Parathyroid adenoma (tissue), 2 donors: ENCODE measurements at regions not wholly inside any gene's neighbourhood (a gene's known extent, or its start where the extent isn't known, plus 50 kb on each side); places are given as distances from the start of the nearest gene placed in this dataset.

Experiments
- H2AFZ ChIP-seq: fragments of 300-600 bp; sonication (generic); one replicate; pipeline ENCODE4 v1.7.0; 2017; ENCODE audit warnings: antibody characterized with exemption, mild to moderate bottlenecking
- H3K27ac ChIP-seq: fragments of 300-600 bp; sonication (generic); one replicate; pipeline ENCODE4 v1.7.0; 2017
- H3K27me3 ChIP-seq: fragments of 300-600 bp; sonication (generic); one replicate; pipeline ENCODE4 v1.7.0; 2017; ENCODE audit warnings: low read length; ENCODE audit not compliant: control insufficient read depth, insufficient read depth
- H3K36me3 ChIP-seq: fragments of 300-600 bp; sonication (generic); one replicate; pipeline ENCODE4 v1.7.0; 2017; ENCODE audit warnings: low read length; ENCODE audit not compliant: control insufficient read depth, insufficient read depth
- H3K4me1 ChIP-seq: fragments of 300-600 bp; sonication (generic); one replicate; pipeline ENCODE4 v1.7.0; 2017; ENCODE audit warnings: control low read depth
- H3K4me2 ChIP-seq: fragments of 300-600 bp; sonication (generic); one replicate; pipeline ENCODE4 v1.7.0; 2017; ENCODE audit warnings: low read length
- H3K4me3 ChIP-seq: fragments of 300-600 bp; sonication (generic); one replicate; pipeline ENCODE4 v1.7.0; 2017; ENCODE audit warnings: low read depth, low read length
- H3K79me2 ChIP-seq: fragments of 300-600 bp; sonication (generic); one replicate; pipeline ENCODE4 v1.7.0; 2017; ENCODE audit warnings: control low read depth
- H3K9ac ChIP-seq: fragments of 300-600 bp; sonication (generic); one replicate; pipeline ENCODE4 v1.7.0; 2017; ENCODE audit warnings: mild to moderate bottlenecking
- H3K9me3 ChIP-seq: fragments of 300-600 bp; sonication (generic); one replicate; pipeline ENCODE4 v1.7.0; 2017; ENCODE audit warnings: low read length; ENCODE audit not compliant: control insufficient read depth
- TF ChIP-seq, protein P1 (sequence below): fragments of 300-600 bp; sonication (generic); IDR thresholded peaks from one replicate; pipeline ENCODE4 v1.7.0; 2017; ENCODE audit warnings: antibody characterized with exemption, mild to moderate bottlenecking
- donor health status: primary hyperparathyroidism.

DNA sequence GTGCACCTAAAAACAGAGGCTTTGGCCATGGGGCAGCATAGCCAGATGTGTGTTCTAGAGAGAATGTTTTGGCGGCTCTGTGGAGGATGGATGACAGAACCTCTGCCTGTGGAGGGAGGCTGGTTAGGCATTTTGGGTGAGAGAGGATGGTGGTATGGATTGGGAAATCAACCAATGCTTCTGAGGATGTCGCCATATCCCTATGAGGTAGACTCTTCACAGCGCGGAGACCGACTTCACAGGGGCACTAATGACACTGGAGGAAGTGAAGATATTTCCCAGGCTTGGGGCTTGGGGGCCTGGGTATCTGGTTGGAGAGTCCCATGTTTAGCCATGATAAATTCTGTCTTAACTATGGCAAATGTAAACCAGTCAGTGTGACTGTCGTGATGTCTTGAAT is 140.6 kb upstream of the KLF4 start:
- no peaks in the 10 kb centered on the region for H3K36me3 ChIP-seq
- H3K4me1 ChIP-seq: no peaks in the 10 kb centered on the region
- no peaks in the 10 kb centered on the region for H3K27me3 ChIP-seq
- TF ChIP-seq, protein P1, sequence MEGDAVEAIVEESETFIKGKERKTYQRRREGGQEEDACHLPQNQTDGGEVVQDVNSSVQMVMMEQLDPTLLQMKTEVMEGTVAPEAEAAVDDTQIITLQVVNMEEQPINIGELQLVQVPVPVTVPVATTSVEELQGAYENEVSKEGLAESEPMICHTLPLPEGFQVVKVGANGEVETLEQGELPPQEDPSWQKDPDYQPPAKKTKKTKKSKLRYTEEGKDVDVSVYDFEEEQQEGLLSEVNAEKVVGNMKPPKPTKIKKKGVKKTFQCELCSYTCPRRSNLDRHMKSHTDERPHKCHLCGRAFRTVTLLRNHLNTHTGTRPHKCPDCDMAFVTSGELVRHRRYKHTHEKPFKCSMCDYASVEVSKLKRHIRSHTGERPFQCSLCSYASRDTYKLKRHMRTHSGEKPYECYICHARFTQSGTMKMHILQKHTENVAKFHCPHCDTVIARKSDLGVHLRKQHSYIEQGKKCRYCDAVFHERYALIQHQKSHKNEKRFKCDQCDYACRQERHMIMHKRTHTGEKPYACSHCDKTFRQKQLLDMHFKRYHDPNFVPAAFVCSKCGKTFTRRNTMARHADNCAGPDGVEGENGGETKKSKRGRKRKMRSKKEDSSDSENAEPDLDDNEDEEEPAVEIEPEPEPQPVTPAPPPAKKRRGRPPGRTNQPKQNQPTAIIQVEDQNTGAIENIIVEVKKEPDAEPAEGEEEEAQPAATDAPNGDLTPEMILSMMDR: no peak
- no peak overlapping the region for H3K27ac ChIP-seq
- H3K79me2 ChIP-seq: no peaks in the 10 kb centered on the region
- H2AFZ ChIP-seq: no peak overlapping the region
- no peak overlapping the region for H3K4me2 ChIP-seq
- H3K4me3 ChIP-seq: no peak overlapping the region
- no peak overlapping the region for H3K9ac ChIP-seq
- H3K9me3 ChIP-seq: no peaks in the 10 kb centered on the region

DNA sequence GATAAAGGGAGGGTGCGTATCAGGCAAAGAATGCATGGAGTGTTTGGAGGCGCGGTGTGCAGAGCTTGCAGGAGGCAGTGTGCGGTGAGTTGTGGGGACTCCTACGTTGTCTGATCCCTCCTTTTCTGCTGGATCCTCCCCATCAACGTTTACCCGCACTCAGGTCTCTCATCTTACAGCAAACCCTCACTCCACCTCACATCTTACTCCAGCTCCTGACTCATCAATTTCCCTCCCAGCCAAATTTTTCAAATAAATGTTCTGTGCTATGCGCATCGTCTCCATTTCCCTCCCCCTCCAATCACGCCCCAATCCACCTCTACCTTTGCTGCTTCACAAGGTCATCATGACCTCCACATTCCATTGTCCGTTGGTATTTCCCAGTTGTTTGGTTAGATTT is 138.9 kb upstream of the KLF4 start:
- Histone ChIP-seq H3K27ac (no peak overlapping the region), H3K4me2 (no peak overlapping the region), H2AFZ (no peak overlapping the region), H3K79me2 (no peaks in the 10 kb centered on the region), H3K9ac (no peak overlapping the region), H3K4me1 (no peaks in the 10 kb centered on the region), H3K4me3 (no peak overlapping the region), H3K9me3 (no peaks in the 10 kb centered on the region), H3K36me3 (no peaks in the 10 kb centered on the region), H3K27me3 (no peaks in the 10 kb centered on the region)
- TF ChIP-seq, protein P1: no peak

DNA sequence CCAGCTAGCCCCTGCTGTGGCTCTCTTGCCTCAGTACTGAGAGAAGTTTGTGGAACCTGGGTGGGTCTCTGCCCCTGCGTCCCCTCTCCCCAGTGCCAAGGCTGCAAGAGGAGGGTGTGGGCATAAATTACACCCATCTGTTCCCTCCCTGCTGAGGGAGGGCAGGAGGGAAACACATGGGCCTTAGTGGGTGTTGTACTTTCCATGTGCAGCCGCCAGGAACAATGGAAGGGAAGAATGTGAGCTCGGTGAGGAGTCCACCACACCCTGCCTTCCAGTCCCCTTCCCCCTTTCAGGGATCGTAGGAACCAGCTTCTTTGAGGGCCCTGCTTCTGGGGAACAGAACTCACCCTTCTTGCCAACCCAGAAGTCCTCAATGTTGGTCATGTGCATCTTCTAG is 138.2 kb upstream of the KLF4 start:
- Histone ChIP-seq H3K4me1 (no peaks in the 10 kb centered on the region), H3K9me3 (no peaks in the 10 kb centered on the region), H3K36me3 (no peaks in the 10 kb centered on the region), H3K4me3 (no peak overlapping the region), H3K4me2 (no peak overlapping the region), H3K79me2 (no peaks in the 10 kb centered on the region), H3K9ac (no peak overlapping the region), H3K27ac (no peak overlapping the region), H2AFZ (no peak overlapping the region), H3K27me3 (no peaks in the 10 kb centered on the region)
- TF ChIP-seq, protein P1: no peak

DNA sequence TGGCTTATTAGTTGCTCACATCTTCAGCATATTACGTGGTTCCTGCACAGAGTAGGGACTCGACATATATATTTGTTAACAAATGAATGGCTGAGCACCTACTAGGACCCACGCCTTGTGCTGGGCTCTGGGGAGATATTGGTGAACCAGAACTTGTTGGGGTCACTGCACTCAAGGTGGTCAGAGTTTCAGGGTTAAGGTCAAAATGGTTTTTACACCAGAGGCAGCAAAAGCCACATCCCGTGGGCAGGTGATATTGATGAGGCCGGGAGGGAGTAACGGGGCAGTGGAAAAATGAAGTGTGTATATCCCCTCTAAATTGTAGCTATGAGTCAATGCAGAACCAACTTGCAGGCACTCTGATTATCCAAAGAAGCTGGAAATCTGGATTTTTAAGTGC is 136.5 kb upstream of the KLF4 start:
- H3K9me3 ChIP-seq: no peaks in the 10 kb centered on the region
- no peak overlapping the region for H3K27ac ChIP-seq
- no peak overlapping the region for H3K4me2 ChIP-seq
- H3K4me1 ChIP-seq: no peaks in the 10 kb centered on the region
- no peaks in the 10 kb centered on the region for H3K79me2 ChIP-seq
- H2AFZ ChIP-seq: no peak overlapping the region
- no peaks in the 10 kb centered on the region for H3K27me3 ChIP-seq
- no peak overlapping the region for H3K4me3 ChIP-seq
- H3K36me3 ChIP-seq: no peaks in the 10 kb centered on the region
- H3K9ac ChIP-seq: no peak overlapping the region
- TF ChIP-seq, protein P1: no peak

DNA sequence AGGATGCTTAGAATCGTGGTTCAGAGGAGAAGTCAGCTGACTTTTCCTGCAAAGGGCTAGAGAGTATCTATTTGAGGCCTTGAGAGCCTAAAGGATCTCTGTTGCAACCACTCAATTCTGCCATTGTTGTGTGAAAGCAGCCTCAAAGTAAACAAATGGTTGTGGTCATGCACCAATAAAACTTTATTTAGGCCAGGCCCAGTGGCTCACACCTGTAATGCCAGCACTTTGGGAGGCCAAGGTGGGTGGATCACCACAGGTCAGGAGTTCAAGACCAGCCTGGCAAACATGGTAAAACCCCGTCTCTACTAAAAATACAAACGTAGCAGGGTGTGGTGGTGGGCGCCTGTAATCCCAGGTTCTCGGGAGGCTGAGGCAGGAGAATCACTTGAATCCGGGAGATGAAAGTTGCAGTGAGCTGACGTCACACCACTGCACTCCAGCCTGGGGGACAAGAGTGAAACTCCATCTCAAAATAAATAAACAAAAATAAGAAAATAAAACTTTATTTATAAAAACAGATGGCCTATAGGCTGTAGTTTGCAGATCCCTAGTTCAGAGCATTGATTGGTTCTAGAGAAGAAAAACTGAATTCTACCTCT is 135.9 kb upstream of the KLF4 start:
- H3K79me2 ChIP-seq: no peaks in the 10 kb centered on the region
- no peak overlapping the region for H2AFZ ChIP-seq
- H3K9me3 ChIP-seq: no peaks in the 10 kb centered on the region
- H3K27me3 ChIP-seq: no peaks in the 10 kb centered on the region
- H3K4me3 ChIP-seq: no peak overlapping the region
- H3K4me1 ChIP-seq: no peaks in the 10 kb centered on the region
- H3K9ac ChIP-seq: no peak overlapping the region
- no peaks in the 10 kb centered on the region for H3K36me3 ChIP-seq
- TF ChIP-seq, protein P1: no peak
- no peak overlapping the region for H3K4me2 ChIP-seq
- H3K27ac ChIP-seq: no peak overlapping the region
